ENCODE measurements at regions not wholly inside any gene's neighbourhood (a gene's known extent, or its start where the extent isn't known, plus 50 kb on each side); places are given as distances from the start of the nearest gene placed in this dataset.

- no peak for TF ChIP-seq CTCF (conservative IDR thresholded peaks at IDR 0.05; ENCODE audit: low read depth, low read length)
- no peak for DNase-seq (ENCODE audit: low read depth)
- no peak overlapping the region for H3K4me3 ChIP-seq (ENCODE audit: low read depth, low read length)
Measured at GRCh38 chr2:30310371-30310770, 79.0 kb downstream of the LBH start.

DNA sequence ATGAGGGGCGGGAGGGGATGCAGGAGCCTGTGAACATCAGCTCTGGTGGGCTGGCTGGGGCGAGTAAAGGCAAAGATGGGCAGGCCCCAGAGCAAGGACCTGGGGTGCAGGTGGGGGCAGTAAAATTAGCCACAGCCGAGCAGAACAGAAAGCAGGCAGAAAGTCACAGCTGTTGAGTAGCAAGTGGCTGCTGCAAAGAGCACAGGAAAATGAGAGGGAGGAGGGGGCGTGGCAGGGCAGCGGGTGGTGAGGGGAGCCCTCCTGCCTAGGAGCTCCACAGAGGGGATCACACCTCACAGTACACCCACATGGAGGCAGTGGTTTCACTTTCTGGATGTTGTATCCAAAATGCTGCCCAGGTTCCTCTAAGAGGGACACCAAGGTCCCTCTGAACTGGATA is 79.6 kb downstream of the LBH start:
- H3K4me3 ChIP-seq (ENCODE audit: low read depth, low read length) = no peak overlapping the region
- no peak for DNase-seq (ENCODE audit: low read depth)
- no peak for TF ChIP-seq CTCF (conservative IDR thresholded peaks at IDR 0.05; ENCODE audit: low read depth, low read length)

- no peak overlapping the region for H3K4me3 ChIP-seq (ENCODE audit: low read depth, low read length)
- TF ChIP-seq CTCF (conservative IDR thresholded peaks at IDR 0.05; ENCODE audit: low read depth, low read length) = no peak
- no peak for DNase-seq (ENCODE audit: low read depth)
Measured at GRCh38 chr2:30311711-30312110, 80.4 kb downstream of the LBH start.

DNA sequence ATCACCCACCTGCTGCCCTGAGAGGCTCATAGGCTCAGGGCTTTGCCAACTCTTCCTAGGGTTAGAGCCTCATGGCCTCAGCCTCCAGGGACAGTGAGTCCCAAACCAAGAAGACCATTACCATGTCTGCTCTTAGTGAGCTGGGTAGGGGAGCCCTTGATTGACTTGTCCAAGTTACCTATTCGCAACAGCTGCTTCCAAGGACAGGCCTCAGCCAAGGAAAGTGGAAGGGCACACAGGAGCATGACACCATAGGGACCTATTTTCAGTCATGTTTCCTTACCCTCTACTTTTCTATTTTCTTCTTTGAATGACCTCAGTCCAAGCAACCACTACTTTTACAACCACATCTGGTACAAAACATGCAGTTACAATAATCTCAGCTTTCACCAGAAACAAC is 81.6 kb downstream of the LBH start:
- no peak for TF ChIP-seq CTCF (conservative IDR thresholded peaks at IDR 0.05; ENCODE audit: low read depth, low read length)
- no peak for DNase-seq (ENCODE audit: low read depth)

GRCh38 chr2:30314981-30315380 is 83.6 kb downstream of the LBH start:
- H3K4me3 ChIP-seq (ENCODE audit: low read depth, low read length) = no peak overlapping the region
- DNase-seq (ENCODE audit: low read depth) = no peak
- no peak for TF ChIP-seq CTCF (conservative IDR thresholded peaks at IDR 0.05; ENCODE audit: low read depth, low read length)

More for the DNA sequence above, 81.6 kb downstream of the LBH start:
- no peak overlapping the region for H3K4me3 ChIP-seq (ENCODE audit: low read depth, low read length)

GRCh38 chr2:30315391-30316063 is 84.2 kb downstream of the LBH start:
- DNase-seq (ENCODE audit: low read depth) = no peak
- TF ChIP-seq CTCF (conservative IDR thresholded peaks at IDR 0.05; ENCODE audit: low read depth, low read length) = no peak
- H3K4me3 ChIP-seq (ENCODE audit: low read depth, low read length) = no peak overlapping the region

DNA sequence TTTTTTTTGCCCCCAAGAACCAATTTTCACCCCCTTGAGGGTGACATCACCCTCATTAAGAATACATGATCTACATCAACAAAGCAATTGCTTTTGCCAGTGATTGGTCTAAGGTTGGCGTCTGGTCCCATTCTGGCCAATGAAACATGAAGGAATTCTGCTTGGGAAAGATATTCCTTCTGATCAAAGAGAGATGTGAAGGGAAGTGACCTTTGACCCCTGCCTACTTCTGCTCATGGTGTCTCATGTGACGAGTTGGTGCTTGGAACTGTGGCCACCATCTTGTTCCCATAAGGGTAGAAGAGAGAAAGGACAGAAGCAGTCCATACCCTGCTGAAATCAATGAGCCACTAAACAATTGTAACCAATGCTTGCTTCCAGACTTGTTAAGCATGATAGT is 85.1 kb downstream of the LBH start:
- DNase-seq (ENCODE audit: low read depth) = no peak
- no peak for TF ChIP-seq CTCF (conservative IDR thresholded peaks at IDR 0.05; ENCODE audit: low read depth, low read length)
- H3K4me3 ChIP-seq (ENCODE audit: low read depth, low read length) = no peak overlapping the region

All from choroid plexus epithelial cell (primary cell).